MV-4-11 (cell line): ENCODE measurements at regions not wholly inside any gene's neighbourhood (a gene's known extent, or its start where the extent isn't known, plus 50 kb on each side); places are given as distances from the start of the nearest gene placed in this dataset.

ENCODE experiments used
- DNase-seq: peaks from one replicate; lab custom pipeline; 2025; lab: John Stamatoyannopoulos, UW

DNA sequence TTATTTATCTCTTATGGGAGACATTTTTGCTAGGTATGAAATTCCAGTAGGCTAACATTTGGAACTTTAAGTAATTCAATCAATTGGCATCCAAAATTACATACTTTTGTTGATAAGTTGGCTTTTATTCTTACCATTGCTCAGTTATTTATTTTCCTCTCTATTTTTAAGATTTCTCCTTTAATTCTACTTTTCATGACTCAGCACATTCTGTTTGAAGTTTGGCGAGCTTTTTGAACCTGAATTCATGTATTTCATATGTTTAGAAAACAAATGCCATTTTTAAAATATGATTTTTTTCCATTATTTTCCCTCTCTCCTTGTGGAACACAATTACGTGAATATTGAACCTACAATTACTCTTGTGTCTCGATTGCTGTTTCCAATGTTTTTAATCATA lies 2896.3 kb upstream of the PCDH20 start:
- no peak for DNase-seq

DNA sequence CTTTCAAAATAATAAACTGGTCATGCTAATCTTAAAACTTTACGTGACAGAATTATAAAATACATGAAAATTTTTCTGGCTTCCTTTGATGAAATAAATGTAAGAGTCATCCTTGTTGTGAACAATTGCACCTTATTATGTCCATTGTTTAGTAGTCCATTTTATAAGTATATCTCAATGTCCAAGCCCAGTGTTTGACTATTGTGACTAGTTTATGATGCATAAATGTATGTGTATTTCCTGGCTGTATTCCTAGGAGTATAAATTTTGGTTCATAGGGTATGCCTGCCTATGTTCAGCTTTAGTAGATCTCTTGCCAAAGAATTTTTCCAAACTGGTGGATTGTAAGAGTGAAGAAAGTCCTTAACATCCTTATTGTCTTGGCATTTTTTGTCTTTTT lies 2895.5 kb upstream of the PCDH20 start:
- no peak for DNase-seq

DNA sequence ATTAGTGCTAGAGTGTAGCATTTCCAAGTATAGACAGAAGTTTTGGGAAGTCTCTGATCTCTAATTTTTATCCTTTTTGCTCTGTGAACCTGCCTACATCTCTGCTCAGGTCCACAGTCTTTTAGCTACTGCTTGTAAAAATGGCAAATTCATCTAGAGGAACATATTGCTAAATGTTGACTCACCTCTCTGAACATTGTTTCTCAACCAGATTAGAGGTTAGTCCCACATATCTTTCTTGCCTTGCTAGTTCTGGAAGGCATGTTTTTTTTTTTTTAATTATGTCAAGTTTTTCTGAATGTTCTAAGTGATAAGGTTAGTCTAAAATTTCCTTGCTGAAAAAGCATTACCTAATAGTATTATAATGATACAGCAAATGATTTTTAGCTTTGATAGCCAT lies 2889.6 kb upstream of the PCDH20 start:
- no peak for DNase-seq

DNA sequence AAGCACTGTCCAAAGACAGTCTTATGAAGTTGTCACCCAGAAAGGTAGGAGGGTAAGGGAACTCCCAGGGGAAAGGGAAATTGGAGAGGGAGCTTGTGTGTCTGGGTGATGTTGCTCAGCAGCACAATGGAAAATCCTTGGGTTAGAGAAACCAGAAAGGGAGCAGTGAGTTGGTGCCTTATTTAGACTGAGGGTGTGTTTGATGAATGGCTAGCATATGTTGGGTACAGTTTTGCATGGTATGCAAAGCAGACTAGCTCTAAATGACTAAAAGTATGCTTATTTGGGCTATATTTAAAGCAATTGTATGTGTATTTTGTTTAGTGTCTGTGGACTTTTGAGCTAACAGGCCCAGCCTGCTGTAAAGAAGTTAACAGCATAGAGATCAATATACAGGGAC lies 2884.6 kb upstream of the PCDH20 start:
- no peak for DNase-seq

DNA sequence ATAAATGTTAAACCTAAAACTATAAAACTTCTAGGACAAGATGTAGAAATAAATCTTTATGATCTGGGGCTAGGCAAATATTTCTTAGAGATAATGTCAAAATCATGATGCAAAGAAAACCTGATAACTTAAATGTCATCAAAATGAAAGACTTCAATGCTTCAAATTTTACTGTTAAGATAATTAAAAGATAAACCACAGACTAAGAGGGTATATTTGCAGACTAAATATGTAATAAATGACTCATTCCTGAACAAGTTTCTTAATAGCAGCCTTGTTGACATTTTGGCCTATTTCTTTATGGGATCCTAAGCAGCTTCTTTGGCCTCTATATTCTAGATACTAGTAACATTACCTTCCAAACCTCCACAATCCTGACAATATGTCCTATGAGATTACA lies 2878.3 kb upstream of the PCDH20 start:
- DNase-seq = no peak

DNA sequence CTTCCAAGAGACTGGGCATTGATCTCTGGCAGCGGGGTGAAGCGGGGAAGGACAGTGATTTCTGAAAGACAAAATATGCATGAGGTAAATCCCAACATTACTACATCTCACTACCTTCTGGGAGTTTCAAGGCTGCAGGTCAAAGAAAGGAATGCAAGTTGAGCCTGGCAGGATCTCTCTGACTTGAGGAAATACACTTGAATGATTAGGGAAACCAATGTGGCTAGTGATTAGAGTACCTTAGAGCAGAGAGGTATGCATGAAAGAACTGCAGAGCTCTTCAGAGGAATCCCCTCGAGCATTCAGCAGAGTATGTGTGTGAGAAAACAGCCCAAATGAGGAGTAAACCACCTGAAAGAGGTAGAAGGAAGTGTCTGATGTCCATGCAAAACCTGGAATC lies 2874.1 kb upstream of the PCDH20 start:
- no peak for DNase-seq

DNA sequence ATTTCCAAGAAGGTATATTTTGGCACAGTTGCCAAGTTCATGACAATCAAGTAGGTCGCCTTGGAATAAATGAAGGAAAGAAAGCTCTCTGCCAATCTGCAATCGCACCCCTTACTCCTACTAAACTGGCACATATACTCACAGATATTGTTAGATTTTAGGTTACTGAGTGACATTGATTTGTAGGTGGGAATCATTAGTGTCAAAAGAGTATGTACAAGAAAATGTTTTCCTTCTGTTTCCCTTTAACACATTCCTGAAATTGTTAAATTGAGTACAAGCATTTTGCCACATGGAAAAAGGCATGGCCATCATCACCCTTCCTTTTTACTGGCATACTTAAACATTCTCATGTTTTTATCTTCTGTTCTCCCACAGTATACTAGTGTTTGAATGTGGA lies 2868.3 kb upstream of the PCDH20 start:
- no peak for DNase-seq

DNA sequence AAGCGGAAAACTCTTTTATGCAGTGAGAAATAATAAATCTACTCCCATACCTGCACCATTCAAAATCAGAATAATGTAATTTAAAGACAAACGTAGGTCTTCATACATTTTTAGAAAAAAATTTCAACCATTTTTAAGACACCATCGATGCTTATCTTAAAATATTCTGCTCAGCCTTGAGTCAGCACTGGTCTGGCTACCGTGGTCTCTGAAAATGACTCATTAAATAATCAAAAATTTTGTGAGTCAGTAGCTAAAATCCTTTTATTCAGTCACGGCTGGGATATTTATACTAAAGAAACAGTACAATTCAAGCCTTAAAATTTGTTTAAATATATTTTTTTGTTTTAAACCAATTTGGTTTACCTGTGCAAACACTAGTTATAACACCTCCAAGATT lies 2862.8 kb upstream of the PCDH20 start:
- no peak for DNase-seq

DNA sequence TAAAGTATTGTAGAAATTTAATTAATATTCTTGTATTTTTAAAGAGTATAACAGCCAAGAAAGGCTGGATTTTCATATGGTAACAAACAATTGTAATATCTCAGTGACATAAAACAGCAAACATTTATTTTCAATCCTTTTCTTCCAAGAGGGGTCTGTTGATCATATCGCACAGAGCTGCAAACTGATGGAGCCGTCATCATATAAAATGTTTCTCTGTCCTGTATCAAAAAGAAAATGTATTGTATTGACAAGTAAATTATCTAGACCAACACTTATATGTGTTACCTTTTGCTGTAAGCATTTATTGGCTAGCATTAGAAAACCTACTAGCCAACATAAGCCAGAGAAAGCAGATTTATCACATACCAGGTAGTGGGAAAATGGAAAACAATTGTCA lies 2861.4 kb upstream of the PCDH20 start:
- DNase-seq = no peak

DNA sequence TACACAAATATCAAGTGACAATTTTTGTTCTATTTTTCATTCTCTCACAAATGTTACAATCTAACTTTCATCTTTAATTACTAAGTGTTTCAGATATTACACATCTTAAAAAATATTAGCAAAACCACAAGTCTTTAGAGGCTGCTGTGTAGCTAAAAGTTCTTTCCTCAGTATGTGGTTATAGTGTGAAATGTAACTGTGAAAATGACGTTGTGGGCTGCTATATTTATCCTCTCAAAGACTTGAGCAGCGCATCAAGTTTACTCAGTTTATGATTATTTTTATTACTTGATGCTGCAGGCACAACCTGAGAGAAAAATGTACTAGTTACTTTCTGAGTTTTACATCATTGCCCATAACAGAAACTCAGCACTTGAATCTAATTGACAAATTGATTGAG lies 2860.6 kb upstream of the PCDH20 start:
- DNase-seq = no peak

DNA sequence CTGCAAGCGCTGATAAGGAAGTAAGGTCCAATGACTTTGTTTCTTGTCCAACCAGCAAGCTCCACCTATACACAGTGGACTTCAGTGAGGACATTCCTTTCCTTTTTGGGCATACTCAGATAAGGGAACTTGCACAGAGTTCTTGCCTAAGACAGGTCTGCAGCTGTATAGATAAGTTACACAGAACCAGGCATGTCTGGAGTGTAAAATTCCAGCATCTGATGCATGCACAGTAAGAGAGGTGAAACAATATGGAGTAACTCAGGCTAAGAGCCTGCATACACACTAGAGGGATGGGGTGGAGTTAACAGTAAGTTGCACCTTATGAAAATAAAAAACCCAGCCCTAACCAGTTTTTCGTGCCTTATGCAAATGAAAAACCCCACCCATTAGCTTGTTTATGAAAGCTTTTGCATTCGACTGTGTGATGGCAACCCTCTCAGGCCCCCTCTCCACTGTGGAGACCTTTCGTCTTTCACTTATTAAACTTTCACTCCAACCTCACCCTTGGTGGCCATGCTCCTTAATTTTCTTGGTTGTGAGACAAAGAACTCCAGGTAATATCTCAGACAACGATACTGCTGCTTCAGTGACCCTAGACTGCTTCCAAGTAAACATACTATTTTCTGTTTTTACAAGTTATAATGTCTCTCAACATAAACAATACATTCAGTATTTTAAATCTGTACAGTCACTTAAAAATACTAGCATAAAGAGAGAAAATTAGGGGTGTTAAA lies 2859.0 kb upstream of the PCDH20 start:
- DNase-seq = no peak

DNA sequence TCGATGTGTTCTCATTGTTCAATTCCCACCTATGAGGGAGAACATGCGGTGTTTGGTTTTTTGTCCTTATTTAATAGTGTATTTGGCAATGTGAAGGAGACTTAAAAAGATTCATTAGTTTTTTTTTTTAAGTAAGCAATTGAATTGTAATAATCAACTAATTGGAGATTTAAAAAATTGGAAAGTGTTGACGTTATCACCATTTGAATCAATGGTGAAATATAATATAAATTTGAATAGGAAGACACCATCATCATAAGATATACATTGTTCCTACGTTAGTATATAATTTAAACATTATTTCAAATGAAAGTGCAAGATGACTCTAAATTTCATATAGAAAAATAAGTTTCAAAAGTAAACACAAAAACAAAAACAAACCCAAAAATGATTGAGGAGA lies 2858.1 kb upstream of the PCDH20 start:
- no peak for DNase-seq

DNA sequence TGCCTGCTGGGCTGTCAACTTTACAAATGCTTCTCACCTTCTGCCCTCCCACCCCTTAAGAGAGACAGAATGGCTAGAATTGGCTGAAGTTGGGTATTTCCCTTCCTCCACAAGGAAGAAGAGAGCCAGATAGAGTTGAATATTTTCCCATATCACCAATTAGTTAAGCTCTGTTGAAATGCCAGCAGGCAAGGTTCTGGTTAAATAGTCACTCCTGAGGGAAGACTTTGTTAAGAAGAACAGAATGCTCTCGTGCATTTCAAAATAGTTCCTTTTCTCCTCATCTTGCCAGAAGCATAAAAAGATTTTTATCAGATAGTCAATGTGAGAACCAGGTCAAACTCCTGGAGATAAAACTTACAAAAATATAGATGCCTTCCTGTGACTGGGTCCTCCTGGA lies 2857.0 kb upstream of the PCDH20 start:
- DNase-seq = no peak

DNA sequence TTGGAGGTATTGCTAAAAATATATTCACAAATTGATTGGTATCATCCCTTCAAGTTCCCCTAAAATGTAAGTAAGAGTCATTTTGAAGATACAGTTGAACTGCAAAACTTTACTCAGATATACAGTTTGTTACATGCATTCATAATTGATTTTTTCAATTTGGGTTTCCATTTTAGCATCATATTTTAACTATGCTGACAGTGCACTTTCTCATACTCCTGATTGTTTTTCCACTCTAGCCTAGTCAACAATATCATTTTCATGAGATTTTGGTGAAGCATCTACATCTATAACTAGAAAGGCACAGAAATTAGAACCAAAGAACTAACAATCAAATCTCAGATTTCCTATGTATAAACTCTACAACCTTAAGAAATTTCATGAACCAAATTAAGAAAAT lies 2850.4 kb upstream of the PCDH20 start:
- DNase-seq = no peak

DNA sequence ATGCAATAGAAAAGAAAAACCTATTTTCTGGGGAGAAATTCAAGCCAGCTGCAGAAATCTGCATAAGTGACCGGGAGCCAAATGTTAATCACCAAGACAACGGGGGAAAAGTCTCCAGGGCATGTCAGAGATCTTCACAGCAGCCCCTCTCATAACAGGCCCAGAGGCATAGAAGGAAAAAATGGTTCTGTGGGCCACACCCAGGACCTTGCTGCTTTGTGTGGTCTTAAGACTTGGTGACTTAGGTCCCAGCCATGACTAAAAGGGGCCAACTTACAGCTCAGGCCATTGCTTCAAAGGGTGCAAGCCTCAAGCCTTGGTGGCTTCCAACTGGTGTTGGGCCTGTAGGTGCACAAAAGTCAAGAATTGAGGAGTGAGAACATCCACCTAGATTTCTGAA lies 2847.6 kb upstream of the PCDH20 start:
- DNase-seq = no peak

DNA sequence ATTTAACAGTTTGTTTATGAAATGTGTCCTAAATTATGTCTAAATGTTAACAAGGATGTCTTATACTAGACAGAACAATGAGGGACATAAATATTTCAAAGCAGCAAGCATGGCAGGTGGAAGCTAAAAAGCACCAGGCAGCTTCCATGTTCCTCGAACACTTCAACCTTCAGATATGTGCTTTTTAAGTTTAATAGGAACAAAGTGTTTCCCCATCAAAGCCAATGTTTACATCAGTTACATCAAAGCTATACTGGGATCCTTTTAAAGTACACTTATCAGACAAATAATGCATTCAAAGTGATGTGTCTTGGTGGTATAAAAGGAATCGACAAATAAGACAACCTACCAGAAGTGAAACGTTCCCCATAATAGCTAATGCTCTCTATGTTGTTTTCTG lies 2841.1 kb upstream of the PCDH20 start:
- DNase-seq = no peak

DNA sequence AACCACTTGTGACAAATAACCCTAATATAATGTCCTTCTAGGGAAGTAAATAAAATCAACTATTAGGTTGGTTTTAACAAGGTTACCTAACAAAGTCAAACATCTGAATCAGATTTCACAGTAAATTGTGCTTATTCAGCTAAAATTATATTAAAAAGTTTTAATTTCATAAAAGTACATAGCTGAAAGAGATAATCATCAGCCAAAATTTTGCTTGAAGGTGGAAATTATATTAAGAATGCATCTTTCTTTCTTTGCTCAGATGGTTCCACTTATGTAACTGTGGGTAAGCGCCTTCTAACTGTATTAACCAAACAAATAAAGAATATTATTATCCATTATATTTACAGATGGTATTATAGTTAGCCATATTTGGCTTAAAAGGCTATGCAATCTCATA lies 2840.3 kb upstream of the PCDH20 start:
- no peak for DNase-seq

DNA sequence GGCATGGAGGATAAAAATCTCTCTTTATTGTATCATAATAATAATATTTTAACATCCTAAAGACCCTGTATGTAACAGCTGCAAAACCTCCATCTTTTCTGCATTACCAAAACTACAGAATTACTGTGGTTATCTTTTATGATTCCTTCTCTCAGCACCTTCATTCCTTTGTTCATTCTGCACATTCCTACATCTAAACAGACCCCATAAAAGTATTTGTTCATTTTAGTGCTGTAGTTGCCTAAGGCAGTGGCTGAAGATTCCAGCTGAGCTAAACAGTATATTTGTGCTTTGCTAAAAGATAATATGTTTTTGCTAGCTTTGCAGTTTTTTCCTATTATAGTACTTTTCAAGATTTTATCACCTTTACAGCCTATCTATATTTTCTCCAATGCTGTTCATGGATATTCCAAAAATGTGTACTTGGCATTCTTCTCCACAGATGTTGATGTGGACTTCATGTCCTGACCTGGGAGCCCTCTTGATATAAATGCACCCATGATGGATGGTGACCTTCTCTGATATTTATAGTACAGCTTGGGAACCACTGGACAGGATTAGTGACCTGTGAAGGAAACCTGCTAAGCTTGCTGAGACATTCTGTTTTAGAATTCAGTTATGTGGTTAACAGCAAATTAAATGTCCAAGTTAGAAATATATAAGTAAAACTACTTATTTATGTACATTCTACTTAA lies 2832.9 kb upstream of the PCDH20 start:
- DNase-seq = no peak

DNA sequence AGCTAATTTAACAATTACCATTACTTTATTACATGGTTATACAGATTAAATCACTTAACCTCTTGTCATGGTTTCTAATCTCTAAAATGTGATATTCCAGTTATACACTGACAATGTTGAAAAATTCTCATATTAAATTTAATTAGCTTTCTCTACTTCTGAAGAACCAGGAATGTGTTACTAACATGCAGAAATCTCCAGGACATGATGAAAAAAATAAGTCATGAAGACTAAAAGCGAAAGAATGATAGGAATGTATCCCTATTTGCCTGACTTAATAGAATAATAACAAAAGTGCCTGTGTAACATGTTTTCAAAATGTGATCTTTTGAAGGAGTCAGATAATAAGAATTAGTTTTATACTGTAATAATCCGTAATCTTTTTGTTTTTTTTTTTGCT lies 2823.7 kb upstream of the PCDH20 start:
- no peak for DNase-seq

DNA sequence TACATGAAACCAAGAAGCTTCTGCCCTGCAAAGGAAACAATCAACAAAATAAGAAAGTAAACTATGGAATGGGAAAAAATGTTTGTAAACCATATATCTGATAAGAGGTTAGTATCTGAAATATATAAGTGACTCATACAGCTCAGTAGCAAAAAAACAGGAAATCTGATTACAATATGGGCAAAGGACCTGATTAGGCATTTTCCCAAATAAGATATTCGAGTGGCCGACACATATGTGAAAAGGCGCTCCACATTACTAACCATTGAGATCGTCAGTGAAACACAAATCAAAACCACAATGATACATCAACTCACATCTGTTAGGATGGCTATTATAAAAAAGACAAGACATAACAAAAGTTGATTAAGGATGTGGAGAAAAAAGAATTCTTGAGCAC lies 2818.6 kb upstream of the PCDH20 start:
- DNase-seq = no peak

DNA sequence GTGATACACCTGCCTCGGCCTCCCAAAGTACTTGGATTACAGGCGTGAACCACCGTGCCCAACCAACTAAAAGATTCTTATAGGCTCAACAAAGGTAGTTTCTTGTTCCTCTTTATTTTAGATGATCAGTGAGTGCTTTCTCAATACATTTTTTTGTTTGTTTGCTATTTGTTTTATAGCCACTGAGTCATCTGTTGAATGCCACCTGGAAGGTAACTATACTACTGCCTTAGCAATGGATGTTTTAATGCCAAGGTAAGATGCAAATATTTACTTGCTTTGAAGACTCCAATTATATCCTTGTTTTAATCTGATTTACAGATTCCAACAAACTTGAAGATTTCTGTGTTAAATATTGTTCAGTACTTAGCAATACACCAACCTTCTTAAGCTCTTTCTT lies 2807.4 kb upstream of the PCDH20 start:
- no peak for DNase-seq

DNA sequence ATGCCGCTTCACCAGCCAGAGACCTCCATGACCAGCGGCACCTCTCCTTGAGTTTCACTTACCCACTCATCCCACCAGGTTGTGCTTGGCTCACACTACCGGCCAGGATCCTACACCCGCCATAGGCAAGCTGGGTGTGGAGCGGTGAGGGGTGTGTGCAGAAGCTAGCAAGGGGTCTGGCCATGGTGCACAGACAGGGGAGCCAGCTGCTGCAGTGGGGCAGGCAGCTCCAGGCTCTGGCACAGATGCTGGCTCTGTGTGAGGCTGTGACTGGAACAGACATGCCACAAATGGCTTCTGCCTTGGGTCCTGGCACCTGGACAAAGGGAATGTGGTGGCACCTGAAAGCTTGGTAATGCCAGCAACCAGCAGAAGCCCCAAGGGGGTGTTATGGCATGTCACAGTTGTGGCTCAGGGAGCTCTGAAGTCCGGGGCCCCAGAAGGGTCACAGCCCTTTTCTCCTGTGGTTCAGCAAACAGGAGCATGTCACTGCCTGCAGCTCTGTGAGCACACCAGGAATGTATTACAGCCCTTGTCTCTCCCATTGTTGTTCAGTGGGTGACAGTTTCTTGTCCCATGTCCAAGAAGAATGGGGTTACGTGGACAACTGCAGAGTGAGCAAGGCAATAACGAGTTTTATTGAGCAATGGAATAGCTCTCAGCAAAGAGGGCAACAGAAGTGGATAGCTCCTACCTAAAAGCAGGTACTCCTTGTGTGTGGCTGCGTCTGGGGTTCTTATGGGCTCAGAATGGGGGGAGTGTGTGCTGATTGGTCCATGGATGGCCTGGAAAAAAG lies 2791.0 kb upstream of the PCDH20 start:
- no peak for DNase-seq

DNA sequence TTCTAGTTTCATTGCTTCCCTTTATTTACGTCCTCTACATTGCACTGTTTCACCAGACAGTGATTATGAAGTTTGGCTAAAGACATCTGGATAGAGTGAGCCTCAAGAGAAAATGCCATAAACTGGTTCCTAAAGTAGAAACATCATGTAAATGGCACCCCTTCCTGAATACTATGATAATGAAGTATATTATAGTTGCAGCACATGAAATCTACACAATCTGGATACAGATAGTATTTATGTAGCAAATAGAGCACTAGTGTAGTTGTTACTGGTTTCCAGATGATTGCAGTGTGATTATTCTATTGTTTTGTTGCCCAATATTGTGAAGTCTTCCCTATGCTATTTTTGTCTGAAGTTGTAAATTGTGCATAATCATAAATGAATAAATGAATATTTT lies 2786.9 kb upstream of the PCDH20 start:
- no peak for DNase-seq
